Osteocyte (in vitro differentiated cells): ENCODE measurements at regions not wholly inside any gene's neighbourhood (a gene's known extent, or its start where the extent isn't known, plus 50 kb on each side); places are given as distances from the start of the nearest gene placed in this dataset.

Experiments
- DNase-seq: peaks from one replicate; pipeline ENCODE4 v3.0.0; 2021; ENCODE audit warnings: mixed read lengths; ENCODE audit not compliant: unreplicated experiment; ENCODE audit errors: extremely low spot score
- H3K27ac Mint-ChIP-seq: one replicate; pipeline ENCODE4 v1.8.0; 2021; ENCODE audit warnings: mild to moderate bottlenecking, mixed read lengths; ENCODE audit not compliant: unreplicated experiment
- H3K27me3 Mint-ChIP-seq: one replicate; pipeline ENCODE4 v1.8.0; 2021; ENCODE audit warnings: mixed read lengths; ENCODE audit not compliant: unreplicated experiment
- H3K36me3 Mint-ChIP-seq: one replicate; pipeline ENCODE4 v1.8.0; 2021; ENCODE audit warnings: mixed read lengths; ENCODE audit not compliant: unreplicated experiment
- H3K4me1 Mint-ChIP-seq: one replicate; pipeline ENCODE4 v1.8.0; 2021; ENCODE audit warnings: mixed read lengths; ENCODE audit not compliant: unreplicated experiment
- H3K4me3 Mint-ChIP-seq: one replicate; pipeline ENCODE4 v1.8.0; 2021; ENCODE audit warnings: mild to moderate bottlenecking, moderate library complexity, mixed read lengths; ENCODE audit not compliant: unreplicated experiment
- H3K9me3 Mint-ChIP-seq: one replicate; pipeline ENCODE4 v1.8.0; 2021; ENCODE audit warnings: mixed read lengths; ENCODE audit not compliant: unreplicated experiment
- TF ChIP-seq, protein P1 (sequence below): fragments of 200-600 bp; sonication (generic); IDR thresholded peaks from 2 replicates; pipeline ENCODE4 v1.5.0; 2021; ENCODE audit warnings: antibody characterized with exemption, mild to moderate bottlenecking, moderate library complexity

GRCh38 chr5:123810253-123810652, 298.3 kb downstream of the CSNK1G3 start:
- Mint-ChIP-seq H3K4me3 (no peak overlapping the region), H3K9me3 (no peaks in the 10 kb centered on the region), H3K36me3 (no peaks in the 10 kb centered on the region), H3K27me3 (no peaks in the 10 kb centered on the region), H3K27ac (peak overlapping the region; percentile 62), H3K4me1 (peaks cover 43% of the 10 kb centered on the region)
- DNase-seq = no peak
- TF ChIP-seq, protein P1, sequence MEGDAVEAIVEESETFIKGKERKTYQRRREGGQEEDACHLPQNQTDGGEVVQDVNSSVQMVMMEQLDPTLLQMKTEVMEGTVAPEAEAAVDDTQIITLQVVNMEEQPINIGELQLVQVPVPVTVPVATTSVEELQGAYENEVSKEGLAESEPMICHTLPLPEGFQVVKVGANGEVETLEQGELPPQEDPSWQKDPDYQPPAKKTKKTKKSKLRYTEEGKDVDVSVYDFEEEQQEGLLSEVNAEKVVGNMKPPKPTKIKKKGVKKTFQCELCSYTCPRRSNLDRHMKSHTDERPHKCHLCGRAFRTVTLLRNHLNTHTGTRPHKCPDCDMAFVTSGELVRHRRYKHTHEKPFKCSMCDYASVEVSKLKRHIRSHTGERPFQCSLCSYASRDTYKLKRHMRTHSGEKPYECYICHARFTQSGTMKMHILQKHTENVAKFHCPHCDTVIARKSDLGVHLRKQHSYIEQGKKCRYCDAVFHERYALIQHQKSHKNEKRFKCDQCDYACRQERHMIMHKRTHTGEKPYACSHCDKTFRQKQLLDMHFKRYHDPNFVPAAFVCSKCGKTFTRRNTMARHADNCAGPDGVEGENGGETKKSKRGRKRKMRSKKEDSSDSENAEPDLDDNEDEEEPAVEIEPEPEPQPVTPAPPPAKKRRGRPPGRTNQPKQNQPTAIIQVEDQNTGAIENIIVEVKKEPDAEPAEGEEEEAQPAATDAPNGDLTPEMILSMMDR = no peak

DNA sequence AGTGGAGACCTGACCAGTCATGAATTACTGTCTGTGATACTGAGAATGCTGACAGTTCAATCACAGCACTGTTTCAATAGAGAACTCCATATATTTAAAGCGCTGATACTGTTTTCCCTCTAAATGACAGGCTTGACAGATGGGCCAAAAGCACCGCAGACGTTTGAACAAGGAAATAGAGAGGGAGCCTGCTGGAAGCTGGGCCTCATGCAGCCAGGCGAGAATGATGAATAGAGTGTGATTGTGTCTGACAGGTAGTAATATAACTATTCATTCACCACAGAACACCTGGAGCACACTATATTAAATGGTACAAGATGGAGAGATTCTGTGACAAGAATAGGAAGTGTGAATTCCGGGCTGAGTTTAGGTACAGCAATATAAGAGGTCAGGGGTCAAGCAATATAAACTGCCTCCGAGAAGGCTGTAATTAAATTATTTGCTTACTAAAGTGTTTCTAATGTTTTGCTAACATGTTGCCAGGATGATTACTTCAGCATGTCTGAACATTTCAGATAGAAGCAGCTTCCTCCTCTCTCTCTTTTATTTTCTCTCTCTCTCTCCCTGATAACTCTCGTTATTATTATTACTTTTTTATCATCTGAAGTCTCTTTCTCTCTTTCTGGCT, 297.7 kb downstream of the CSNK1G3 start:
- peaks cover 38% of the 10 kb centered on the region for H3K4me1 Mint-ChIP-seq
- no peak overlapping the region for H3K4me3 Mint-ChIP-seq
- peak overlapping the region; percentile 62 for H3K27ac Mint-ChIP-seq
- no peaks in the 10 kb centered on the region for H3K9me3 Mint-ChIP-seq
- no peak for DNase-seq
- H3K27me3 Mint-ChIP-seq = no peaks in the 10 kb centered on the region
- TF ChIP-seq, protein P1 = no peak
- H3K36me3 Mint-ChIP-seq = no peaks in the 10 kb centered on the region

- no peaks in the 10 kb centered on the region for H3K36me3 Mint-ChIP-seq
- TF ChIP-seq, protein P1 = no peak
- no peak overlapping the region for H3K4me3 Mint-ChIP-seq
- H3K4me1 Mint-ChIP-seq = peaks cover 30% of the 10 kb centered on the region
- H3K27me3 Mint-ChIP-seq = no peaks in the 10 kb centered on the region
- DNase-seq = no peak
- H3K27ac Mint-ChIP-seq = no peak overlapping the region
- no peaks in the 10 kb centered on the region for H3K9me3 Mint-ChIP-seq
These were observed 296.7 kb downstream of the CSNK1G3 start for GRCh38 chr5:123808461-123809380.

DNA sequence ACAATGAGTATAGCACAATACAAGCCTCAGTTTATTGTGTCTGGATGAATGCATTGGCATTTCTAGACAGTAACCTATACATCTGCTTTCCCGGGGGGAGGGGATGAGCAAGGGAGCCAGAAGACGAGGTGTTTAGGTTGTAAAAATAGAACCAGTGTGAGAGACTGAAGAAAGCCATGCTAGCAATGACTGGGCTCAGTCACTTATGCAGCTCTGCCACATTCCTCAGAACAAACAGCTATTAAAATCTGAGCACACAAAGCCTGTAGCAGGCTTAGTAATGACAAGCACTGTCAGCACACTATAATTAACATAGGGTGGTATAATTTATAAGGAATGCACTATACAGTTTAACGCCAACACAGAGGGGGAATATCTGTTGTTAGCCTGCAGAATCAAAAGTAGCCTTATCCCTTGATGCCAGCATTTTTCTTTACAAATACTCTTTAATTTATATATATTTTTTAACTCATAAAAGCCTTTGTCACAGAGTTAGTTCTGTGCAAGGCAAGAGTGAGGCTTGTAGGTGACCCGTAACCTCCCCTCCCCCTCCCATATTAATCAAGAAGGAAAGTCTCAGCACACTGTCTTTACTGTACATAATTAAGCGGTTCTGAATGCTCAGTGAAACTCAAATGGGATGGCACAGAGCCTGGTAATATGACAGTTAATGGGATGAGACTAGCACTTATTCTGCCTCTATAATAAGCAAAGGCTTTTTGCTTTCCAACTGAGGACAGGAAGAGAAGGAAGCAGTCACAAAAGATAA, 295.4 kb downstream of the CSNK1G3 start:
- H3K36me3 Mint-ChIP-seq = no peaks in the 10 kb centered on the region
- H3K27ac Mint-ChIP-seq = no peak overlapping the region
- TF ChIP-seq, protein P1 = no peak
- H3K27me3 Mint-ChIP-seq = no peaks in the 10 kb centered on the region
- DNase-seq = no peak
- H3K4me1 Mint-ChIP-seq = peaks cover 30% of the 10 kb centered on the region
- H3K9me3 Mint-ChIP-seq = no peaks in the 10 kb centered on the region
- no peak overlapping the region for H3K4me3 Mint-ChIP-seq

- TF ChIP-seq, protein P1 = no peak
- Mint-ChIP-seq H3K4me1 (peaks cover 30% of the 10 kb centered on the region), H3K36me3 (no peaks in the 10 kb centered on the region), H3K9me3 (no peaks in the 10 kb centered on the region), H3K27me3 (no peaks in the 10 kb centered on the region), H3K27ac (no peak overlapping the region), H3K4me3 (no peak overlapping the region)
- DNase-seq = no peak
These were observed 294.7 kb downstream of the CSNK1G3 start for GRCh38 chr5:123806644-123807043.
